Fibroblast of mammary gland (primary cell): ENCODE measurements at regions not wholly inside any gene's neighbourhood (a gene's known extent, or its start where the extent isn't known, plus 50 kb on each side); places are given as distances from the start of the nearest gene placed in this dataset.
A peak's percentile ranks its signal among the peaks of the same experiment; 100 is the strongest.

Experiments used
- DNase-seq: peaks from one replicate; pipeline ENCODE4 v3.0.0-alpha.2; 2010; ENCODE audit warnings: low read depth
- H3K4me3 ChIP-seq: 2 replicates; pipeline ENCODE4 v1.5.1; 2011; ENCODE audit warnings: low read depth, mild to moderate bottlenecking, low read length, moderate library complexity; ENCODE audit not compliant: control insufficient read depth
- TF ChIP-seq, protein P1 (sequence below): conservative IDR thresholded peaks from 2 replicates; pipeline ENCODE4 v1.5.1; 2011; ENCODE audit warnings: low read depth, low read length, inconsistent platforms; ENCODE audit not compliant: control insufficient read depth, insufficient read depth

- H3K4me3 ChIP-seq = no peak overlapping the region
- no peak for DNase-seq
- TF ChIP-seq, protein P1, sequence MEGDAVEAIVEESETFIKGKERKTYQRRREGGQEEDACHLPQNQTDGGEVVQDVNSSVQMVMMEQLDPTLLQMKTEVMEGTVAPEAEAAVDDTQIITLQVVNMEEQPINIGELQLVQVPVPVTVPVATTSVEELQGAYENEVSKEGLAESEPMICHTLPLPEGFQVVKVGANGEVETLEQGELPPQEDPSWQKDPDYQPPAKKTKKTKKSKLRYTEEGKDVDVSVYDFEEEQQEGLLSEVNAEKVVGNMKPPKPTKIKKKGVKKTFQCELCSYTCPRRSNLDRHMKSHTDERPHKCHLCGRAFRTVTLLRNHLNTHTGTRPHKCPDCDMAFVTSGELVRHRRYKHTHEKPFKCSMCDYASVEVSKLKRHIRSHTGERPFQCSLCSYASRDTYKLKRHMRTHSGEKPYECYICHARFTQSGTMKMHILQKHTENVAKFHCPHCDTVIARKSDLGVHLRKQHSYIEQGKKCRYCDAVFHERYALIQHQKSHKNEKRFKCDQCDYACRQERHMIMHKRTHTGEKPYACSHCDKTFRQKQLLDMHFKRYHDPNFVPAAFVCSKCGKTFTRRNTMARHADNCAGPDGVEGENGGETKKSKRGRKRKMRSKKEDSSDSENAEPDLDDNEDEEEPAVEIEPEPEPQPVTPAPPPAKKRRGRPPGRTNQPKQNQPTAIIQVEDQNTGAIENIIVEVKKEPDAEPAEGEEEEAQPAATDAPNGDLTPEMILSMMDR = no peak
These were observed 111.7 kb upstream of the RAB27B start for GRCh38 chr18:54716586-54716985.

GRCh38 chr18:54717673-54718407 lies 110.4 kb upstream of the RAB27B start:
- TF ChIP-seq, protein P1 = no peak
- no peak for DNase-seq
- no peak overlapping the region for H3K4me3 ChIP-seq

DNA sequence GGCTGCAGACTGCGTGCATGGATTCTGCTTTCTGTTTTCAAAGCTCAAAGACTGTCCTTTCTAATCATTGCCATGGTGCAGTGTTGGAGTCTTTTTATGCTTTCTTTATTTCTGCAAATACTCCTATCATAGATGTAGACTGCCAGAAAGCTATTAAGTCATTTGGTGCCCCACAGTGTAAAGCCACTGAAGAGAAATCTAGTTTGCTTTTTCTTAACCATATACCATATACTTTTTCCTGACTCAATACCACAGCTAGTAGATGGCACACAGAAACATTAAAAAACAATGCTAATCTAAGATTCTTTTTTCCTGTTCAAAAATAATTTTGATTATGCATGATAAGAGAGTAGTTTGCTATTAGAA lies 109.9 kb upstream of the RAB27B start:
- no peak for DNase-seq
- H3K4me3 ChIP-seq = no peak overlapping the region
- TF ChIP-seq, protein P1 = no peak

DNA sequence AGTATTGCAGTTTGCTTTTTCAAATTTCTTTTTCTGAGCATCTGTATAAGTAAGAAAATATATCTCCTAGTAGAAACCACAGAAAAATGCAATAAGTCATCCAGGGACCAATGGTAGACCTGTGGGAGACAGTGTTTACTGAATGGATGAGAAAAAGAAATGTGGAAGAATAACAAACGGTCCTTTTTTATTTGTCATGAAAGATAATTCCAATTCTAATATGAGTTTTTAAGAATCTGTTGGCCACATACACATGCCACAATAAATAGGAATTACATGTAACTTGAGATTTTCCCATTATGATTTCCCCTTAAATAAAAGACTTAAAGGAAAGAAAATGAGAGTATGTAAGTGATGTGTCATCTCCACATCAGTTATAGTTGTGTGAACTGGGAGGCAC lies 107.7 kb upstream of the RAB27B start:
- TF ChIP-seq, protein P1 = no peak
- DNase-seq = no peak
- H3K4me3 ChIP-seq = no peak overlapping the region

- DNase-seq = no peak
- TF ChIP-seq, protein P1 = no peak
- no peak overlapping the region for H3K4me3 ChIP-seq
These were observed 102.1 kb upstream of the RAB27B start for GRCh38 chr18:54726143-54726542.

- peak; percentile 98 for DNase-seq
- H3K4me3 ChIP-seq = no peak overlapping the region
- TF ChIP-seq, protein P1 = no peak
These were observed 94.2 kb upstream of the RAB27B start for GRCh38 chr18:54734059-54734458.
